KG1 (cell line): ENCODE measurements at regions not wholly inside any gene's neighbourhood (a gene's known extent, or its start where the extent isn't known, plus 50 kb on each side); places are given as distances from the start of the nearest gene placed in this dataset.

ENCODE experiments used
- DNase-seq: peaks from one replicate; lab custom pipeline; 2025; lab: John Stamatoyannopoulos, UW

GRCh38 chr1:82279241-82279640 is 478.5 kb downstream of the ADGRL2 start:
- DNase-seq: no peak

DNA sequence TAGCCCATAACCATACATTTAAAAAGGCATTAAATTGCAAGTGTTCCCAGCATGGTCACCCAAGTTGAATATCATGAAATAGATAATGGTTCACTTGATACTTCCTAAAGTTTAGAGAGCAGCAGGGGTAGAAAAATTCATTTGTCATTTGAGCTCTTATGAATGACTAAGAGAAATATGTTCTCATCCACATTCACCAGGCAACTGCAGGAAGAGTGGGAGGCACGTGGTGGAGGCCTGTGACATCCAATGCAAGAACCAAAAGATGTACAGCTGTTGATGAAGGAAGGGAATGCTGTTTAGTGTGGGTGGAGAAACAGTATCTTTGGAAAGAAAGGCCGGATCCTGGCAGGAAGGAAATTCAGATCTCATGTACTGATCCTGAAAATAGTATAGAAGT is 473.1 kb downstream of the ADGRL2 start:
- no peak for DNase-seq

- no peak for DNase-seq
Measured at GRCh38 chr1:82269431-82269830, 468.7 kb downstream of the ADGRL2 start.

DNA sequence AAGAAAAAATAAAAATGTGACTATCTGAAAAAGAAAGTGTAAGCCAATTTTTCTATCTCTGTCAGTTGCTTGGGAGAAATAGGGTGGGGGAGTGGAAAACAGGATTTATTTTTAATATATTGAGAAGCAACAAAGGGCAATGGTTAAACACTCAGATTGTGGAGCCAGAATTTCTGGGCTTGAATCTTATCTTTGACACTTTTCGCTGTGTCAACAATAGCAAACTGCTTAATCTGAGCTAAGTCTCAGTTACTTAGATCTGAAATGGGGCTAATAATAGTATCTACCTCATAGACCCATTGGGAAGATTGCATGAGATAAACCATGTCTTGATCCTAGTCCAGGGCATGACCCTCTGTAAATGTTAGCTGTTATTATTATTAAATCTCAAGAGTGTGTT is 468.1 kb downstream of the ADGRL2 start:
- DNase-seq: no peak

DNA sequence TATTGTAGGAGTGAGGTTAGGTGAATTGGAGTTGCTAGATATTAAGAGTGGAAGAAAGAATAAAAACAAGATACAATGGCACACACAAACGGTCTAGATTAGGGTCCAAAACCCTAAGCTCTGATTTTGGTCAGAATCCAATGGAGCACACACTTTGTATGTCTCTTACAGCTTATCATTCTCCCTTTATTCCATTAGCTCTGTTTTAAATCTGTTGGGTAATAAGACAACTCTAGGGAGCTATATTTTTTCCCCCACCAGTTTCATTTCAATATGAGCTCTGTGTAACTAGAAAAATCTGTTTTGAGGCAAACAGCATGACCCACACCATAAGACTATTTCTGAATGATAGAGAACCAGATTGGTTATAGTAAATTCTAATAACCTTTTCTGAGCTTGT is 465.6 kb downstream of the ADGRL2 start:
- DNase-seq: no peak

DNA sequence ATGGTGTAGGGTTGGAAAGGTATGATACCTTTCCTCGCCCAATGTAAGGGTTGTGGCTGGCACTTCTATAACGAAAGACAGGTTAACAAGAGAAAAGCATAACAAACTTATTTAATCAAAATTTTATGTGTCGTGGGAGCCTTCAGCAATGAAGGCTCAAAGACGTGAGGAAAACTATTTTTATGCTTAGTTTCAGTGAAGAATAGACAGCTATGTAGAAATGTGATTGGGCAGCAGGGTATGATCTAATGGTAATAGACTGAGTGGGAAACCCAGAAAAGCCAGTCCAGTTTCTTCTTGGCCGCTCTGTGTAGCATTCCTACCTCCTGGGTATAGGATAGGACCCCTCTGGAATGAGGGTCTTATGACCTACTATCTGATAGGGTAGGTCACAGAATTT is 464.7 kb downstream of the ADGRL2 start:
- no peak for DNase-seq

DNA sequence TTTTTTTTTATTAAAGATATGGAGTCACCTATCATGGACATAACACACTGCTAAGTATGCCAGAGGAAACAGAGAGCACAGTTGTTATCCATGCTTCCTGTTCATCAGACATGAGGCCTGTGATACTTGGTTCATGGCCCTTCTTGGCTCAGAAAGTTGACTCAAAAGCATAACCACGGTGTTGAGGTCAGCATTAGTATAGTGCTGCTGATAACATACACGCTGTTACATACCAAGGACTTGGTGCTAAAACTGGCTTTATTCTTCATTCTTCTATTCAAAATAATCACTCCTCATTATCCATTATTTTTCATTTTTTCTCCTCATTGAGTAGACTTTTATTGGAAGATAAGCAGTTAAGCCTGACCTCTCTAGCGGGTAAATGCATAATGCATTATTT is 464.1 kb downstream of the ADGRL2 start:
- no peak for DNase-seq

DNA sequence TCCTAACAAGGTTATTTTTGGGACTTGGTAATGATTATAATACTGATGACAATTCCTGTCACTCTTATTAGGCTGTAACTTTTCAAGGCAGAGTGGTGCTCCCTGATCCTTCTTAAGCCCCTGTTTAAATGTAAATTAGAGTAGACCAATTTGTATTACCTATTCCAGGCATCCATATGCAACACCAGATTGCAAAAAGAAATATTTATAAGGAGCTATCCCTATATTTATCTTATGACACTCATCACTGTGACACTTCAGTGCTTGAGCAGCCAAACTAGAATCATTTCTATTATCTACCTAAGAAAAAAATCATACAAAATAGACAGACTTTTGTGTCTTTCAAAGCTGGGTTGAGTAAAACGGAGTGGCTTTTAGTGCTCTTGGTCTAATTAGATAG is 462.7 kb downstream of the ADGRL2 start:
- no peak for DNase-seq

DNA sequence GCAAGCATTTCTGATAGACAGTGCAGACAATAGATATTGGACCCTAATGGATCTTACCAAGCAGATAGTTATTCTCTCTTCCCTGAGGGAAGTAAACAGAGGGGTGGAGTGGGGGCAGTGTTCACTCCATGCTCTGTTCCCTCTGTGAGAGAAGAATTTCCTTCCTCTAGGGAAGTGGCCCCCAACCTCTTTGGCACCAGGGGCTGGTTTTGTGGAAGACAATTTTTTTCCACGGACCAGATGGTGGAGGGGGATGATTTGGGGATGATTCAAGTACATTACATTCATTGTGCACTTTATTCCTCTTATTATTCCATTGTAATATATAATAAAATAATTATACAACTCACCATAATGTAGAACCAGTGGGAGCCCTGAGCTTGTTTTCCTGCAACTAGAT is 459.9 kb downstream of the ADGRL2 start:
- DNase-seq: no peak

DNA sequence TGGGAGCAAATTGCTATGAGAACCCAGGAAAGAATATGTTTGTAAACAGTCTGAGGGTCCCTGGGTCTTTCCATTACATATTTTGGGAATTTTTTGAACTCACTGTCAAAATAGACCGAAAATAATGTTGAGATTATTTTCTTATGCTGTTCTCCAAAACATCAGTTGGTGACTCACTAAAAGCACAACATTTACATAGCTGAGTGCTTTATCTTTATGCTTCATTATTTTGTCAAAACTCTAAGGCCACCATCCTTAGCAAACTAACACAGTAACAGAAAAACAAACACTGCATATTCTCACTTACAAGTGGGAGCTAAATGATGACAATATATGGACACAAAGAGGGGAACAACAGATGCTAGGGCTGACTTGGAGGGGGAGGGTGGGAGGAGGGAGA is 459.3 kb downstream of the ADGRL2 start:
- DNase-seq: no peak

DNA sequence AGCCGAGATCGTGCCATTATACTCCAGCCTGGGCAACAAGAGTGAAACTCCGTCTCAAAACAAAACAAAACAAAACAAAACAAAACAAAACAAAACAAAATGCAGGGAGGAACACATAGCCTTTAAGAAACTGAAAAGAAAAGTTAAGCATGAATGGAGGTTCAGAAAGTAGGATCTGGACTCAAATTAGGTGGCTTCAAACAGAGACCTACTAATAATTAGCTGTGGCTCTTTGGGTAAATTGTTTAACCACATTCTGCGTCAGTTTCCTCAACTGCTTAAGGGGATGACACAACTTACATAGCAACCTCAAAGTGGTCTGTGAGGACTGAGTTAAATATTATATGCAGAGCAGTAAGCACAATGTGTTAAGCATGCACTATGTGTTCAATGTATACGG is 458.2 kb downstream of the ADGRL2 start:
- DNase-seq: no peak

- DNase-seq: no peak
Measured at GRCh38 chr1:82246050-82246449, 445.3 kb downstream of the ADGRL2 start.

DNA sequence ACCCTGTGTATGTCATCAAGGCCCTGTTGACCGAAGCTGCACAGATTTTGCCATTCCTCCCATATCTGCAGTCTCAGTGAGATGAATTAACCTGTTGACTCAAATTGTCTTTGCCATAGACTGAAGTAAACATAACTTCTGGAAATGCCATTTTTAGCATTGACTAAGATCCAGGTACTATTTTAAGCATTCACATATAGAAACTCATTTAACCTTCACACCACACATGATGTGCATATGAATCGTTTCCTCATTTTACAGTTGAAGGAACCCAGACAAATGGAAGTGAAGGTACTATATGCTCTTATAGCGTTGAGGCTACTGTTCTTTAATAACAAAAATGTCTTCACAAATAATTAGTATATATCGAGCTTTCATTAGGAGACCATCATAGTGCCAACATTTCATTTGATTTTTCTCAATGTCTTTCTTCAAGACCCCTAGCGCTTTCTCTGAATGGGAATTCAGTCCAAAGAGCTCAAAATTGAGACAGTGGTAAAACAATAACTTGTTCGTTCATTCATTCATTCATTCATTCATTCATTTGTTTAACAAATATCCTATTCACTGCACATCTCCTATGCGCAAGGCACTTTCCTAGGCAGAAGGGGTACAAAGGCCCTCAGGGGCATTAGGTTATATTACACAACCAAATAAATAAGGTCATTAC is 444.7 kb downstream of the ADGRL2 start:
- no peak for DNase-seq

DNA sequence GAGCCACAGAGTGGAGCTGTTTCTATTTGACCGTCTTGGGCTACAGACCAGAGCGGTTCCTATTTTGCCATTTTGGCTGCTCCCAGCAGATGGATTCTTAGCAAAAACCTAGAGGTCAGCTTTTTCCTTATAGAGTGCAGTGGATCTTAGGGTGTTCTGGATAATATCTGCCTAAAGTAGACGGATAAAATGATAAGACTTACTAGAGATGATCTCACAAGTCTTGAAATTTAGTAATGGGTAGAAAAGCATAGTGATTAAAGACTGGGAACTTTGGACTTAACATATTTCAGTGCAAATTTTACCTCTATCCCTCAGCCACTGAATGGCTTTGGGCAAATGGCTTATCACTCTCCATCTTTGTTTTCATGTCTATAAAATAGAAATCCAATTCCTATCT is 439.8 kb downstream of the ADGRL2 start:
- no peak for DNase-seq

GRCh38 chr1:82230667-82231066 is 429.9 kb downstream of the ADGRL2 start:
- no peak for DNase-seq

- DNase-seq: no peak
Measured at GRCh38 chr1:82227306-82228095, 426.8 kb downstream of the ADGRL2 start.

DNA sequence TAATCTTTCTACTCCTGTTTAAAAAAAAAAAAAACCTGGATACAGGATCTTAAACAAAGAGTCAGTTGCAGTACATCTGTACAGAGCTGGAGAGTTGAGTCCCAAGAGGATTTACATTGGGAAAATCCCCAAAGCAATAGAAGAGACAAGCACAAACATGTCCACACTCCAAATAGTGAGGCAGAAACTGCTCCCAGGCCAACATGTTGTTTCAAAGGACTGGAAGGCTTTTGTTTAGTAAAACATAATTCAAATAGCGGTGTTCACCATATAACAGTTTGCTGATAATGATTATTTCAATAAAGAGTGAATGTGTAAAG is 425.4 kb downstream of the ADGRL2 start:
- DNase-seq: no peak

DNA sequence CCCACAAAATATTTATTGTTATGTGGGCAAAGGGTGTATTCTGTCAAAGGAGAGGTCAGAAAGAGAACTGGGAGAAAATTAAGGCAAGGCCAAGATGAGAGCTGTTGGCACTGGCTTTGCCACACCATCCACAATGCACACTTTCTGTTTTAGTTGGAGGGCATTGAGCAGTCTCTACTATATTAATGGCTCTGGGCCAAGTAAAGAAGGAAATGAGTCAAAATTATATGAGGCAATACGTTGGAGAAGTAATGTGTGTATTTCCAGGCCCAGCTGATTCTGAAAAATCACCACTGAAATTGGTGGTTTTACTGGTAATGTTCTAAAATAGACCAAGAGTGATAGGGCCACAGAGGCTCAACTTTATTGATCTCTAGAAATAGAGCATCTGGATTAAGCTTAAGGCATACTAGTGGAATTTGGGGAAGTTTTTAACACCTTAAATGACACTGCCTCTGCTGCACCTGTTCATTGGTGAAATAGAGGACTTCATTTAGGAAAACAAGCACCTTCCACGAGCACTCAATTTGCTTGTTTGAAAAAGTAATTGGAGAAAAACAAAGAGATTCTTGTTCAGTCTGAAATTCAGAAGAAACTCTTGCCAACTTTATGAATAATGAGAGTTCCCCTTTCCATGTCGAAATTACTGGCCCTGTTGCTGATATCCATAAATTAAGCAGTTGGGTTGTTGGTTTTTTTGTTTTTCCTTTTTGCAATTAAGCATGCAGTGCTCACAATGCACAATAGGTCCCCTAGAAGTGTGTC is 424.9 kb downstream of the ADGRL2 start:
- DNase-seq: peak; percentile 42

- no peak for DNase-seq
Measured at GRCh38 chr1:82223091-82223490, 422.4 kb downstream of the ADGRL2 start.

- no peak for DNase-seq
Measured at GRCh38 chr1:82221721-82222120, 421.0 kb downstream of the ADGRL2 start.

DNA sequence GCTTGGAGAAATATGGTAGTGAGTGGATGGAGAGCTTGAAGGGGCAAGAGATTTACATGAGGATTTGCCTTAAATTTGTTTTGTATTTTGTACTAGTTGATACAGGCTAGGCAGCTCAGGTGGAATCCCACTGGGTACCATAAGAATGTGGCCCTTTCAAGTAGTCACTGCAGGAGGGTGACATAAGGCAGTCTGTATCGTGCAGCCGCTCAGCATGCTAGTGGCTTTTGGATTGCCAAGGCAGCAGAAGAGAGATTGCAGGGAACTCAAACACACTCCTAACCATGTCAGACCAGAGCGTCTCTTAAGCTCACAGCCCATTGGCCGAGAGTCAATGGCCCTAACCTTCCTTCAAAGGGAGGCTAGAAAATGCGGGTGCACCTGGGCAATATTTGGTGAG is 420.0 kb downstream of the ADGRL2 start:
- no peak for DNase-seq

- DNase-seq: no peak
Measured at GRCh38 chr1:82219841-82220240, 419.1 kb downstream of the ADGRL2 start.

GRCh38 chr1:82218846-82219245 is 418.1 kb downstream of the ADGRL2 start:
- no peak for DNase-seq
